ENCODE measurements at regions not wholly inside any gene's neighbourhood (a gene's known extent, or its start where the extent isn't known, plus 50 kb on each side); places are given as distances from the start of the nearest gene placed in this dataset.
"Not testable (repeated sequence)": the region's sequence is repeated elsewhere in the genome, so short reads cannot be mapped to it uniquely, and the experiment has no call there.

GRCh38 chr1:18579267-18579666, 51.4 kb upstream of the PAX7 start:
- TF ChIP-seq CTCF (conservative IDR thresholded peaks at IDR 0.05; ENCODE audit: low read depth, low read length); EZH2 (IDR thresholded peaks at IDR 0.05; ENCODE audit: borderline replicate concordance, low read depth, low read length, poor library complexity, severe bottlenecking): not testable (repeated sequence)
